ENCODE measurements at regions not wholly inside any gene's neighbourhood (a gene's known extent, or its start where the extent isn't known, plus 50 kb on each side); places are given as distances from the start of the nearest gene placed in this dataset.

DNA sequence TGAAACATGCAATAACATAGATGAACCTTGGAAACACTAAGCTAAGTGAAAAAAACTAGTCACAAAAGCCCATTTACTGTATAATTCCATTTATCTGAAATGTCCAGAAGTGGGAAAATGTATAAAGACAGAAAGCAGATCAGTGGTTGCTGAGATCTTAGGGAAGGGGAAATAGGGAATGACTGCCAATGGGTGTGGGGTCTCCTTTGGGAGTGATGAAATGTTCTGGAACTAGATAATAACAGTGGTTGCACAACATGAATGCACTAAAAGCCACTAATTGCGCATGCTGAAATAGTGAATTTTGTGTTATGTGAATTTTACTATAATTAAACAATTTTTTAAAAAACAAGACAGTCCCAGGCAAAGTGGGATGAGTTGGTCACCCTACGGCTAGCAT is 472.8 kb downstream of the CCDC171 start:
- TF ChIP-seq, protein P1, sequence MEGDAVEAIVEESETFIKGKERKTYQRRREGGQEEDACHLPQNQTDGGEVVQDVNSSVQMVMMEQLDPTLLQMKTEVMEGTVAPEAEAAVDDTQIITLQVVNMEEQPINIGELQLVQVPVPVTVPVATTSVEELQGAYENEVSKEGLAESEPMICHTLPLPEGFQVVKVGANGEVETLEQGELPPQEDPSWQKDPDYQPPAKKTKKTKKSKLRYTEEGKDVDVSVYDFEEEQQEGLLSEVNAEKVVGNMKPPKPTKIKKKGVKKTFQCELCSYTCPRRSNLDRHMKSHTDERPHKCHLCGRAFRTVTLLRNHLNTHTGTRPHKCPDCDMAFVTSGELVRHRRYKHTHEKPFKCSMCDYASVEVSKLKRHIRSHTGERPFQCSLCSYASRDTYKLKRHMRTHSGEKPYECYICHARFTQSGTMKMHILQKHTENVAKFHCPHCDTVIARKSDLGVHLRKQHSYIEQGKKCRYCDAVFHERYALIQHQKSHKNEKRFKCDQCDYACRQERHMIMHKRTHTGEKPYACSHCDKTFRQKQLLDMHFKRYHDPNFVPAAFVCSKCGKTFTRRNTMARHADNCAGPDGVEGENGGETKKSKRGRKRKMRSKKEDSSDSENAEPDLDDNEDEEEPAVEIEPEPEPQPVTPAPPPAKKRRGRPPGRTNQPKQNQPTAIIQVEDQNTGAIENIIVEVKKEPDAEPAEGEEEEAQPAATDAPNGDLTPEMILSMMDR (IDR thresholded peaks at IDR 0.05): no peak
- no peak for TF ChIP-seq ATF2 (CRISPR knock-in tag; IDR thresholded peaks at IDR 0.05; ENCODE audit: borderline replicate concordance, low read depth)
